NCI-H510A (cell line): ENCODE measurements at regions not wholly inside any gene's neighbourhood (a gene's known extent, or its start where the extent isn't known, plus 50 kb on each side); places are given as distances from the start of the nearest gene placed in this dataset.

ENCODE experiments used
- DNase-seq: peaks from one replicate; lab custom pipeline; 2025; lab: John Stamatoyannopoulos, UW

- no peak for DNase-seq
These were observed 125.9 kb upstream of the FSTL4 start for GRCh38 chr5:133738271-133738670.

GRCh38 chr5:133736512-133736911 lies 124.2 kb upstream of the FSTL4 start:
- no peak for DNase-seq

- DNase-seq: no peak
These were observed 123.0 kb upstream of the FSTL4 start for GRCh38 chr5:133735346-133735745.

GRCh38 chr5:133734916-133735315 lies 122.6 kb upstream of the FSTL4 start:
- no peak for DNase-seq

- DNase-seq: no peak
These were observed 120.2 kb upstream of the FSTL4 start for GRCh38 chr5:133732536-133732935.

- no peak for DNase-seq
These were observed 119.6 kb upstream of the FSTL4 start for GRCh38 chr5:133731951-133732350.

GRCh38 chr5:133730866-133731265 lies 118.5 kb upstream of the FSTL4 start:
- no peak for DNase-seq

- DNase-seq: no peak
These were observed 118.0 kb upstream of the FSTL4 start for GRCh38 chr5:133730346-133730745.

GRCh38 chr5:133729800-133730199 lies 117.5 kb upstream of the FSTL4 start:
- DNase-seq: no peak

GRCh38 chr5:133728475-133728874 lies 116.1 kb upstream of the FSTL4 start:
- DNase-seq: no peak

GRCh38 chr5:133727636-133728035 lies 115.3 kb upstream of the FSTL4 start:
- no peak for DNase-seq

- DNase-seq: no peak
These were observed 111.5 kb upstream of the FSTL4 start for GRCh38 chr5:133723651-133724366.

- no peak for DNase-seq
These were observed 110.8 kb upstream of the FSTL4 start for GRCh38 chr5:133723126-133723525.

- DNase-seq: no peak
These were observed 109.0 kb upstream of the FSTL4 start for GRCh38 chr5:133721365-133721764.

GRCh38 chr5:133718457-133718856 lies 106.1 kb upstream of the FSTL4 start:
- no peak for DNase-seq

GRCh38 chr5:133716532-133717183 lies 104.3 kb upstream of the FSTL4 start:
- no peak for DNase-seq

- DNase-seq: no peak
These were observed 103.3 kb upstream of the FSTL4 start for GRCh38 chr5:133715616-133716015.

GRCh38 chr5:133715216-133715615 lies 102.9 kb upstream of the FSTL4 start:
- no peak for DNase-seq

GRCh38 chr5:133714161-133714915 lies 102.0 kb upstream of the FSTL4 start:
- DNase-seq: no peak

- no peak for DNase-seq
These were observed 101.4 kb upstream of the FSTL4 start for GRCh38 chr5:133713751-133714150.

GRCh38 chr5:133713209-133713608 lies 100.9 kb upstream of the FSTL4 start:
- no peak for DNase-seq

- no peak for DNase-seq
These were observed 100.2 kb upstream of the FSTL4 start for GRCh38 chr5:133712562-133712961.

- DNase-seq: no peak
These were observed 96.9 kb upstream of the FSTL4 start for GRCh38 chr5:133709209-133709725.
